CD4-positive, alpha-beta T cell (primary cell): ENCODE measurements at regions not wholly inside any gene's neighbourhood (a gene's known extent, or its start where the extent isn't known, plus 50 kb on each side); places are given as distances from the start of the nearest gene placed in this dataset.

Experiments used
- ATAC-seq: fragments of 200-7000 bp; cut with Tn5 transposase; one replicate; pipeline ENCODE4 v1.10.0; 2022; ENCODE audit warnings: mild to moderate bottlenecking; ENCODE audit not compliant: poor library complexity
- CTCF ChIA-PET: fragments of 350-600 bp; sonication (Branson Sonifier 250); formaldehyde crosslinking; loops from one replicate; lab custom pipeline; 2021; ENCODE audit warnings: antibody characterized with exemption, inconsistent platforms; lab: Charles Lee
- POLR2A ChIA-PET: fragments of 350-600 bp; sonication (Branson Sonifier 250); formaldehyde crosslinking; loops from one replicate; lab custom pipeline; 2021; ENCODE audit warnings: antibody characterized with exemption, inconsistent platforms; lab: Charles Lee
- DNase-seq, 14 experiments: peaks; one replicate each; pipeline ENCODE4 v3.0.0-alpha.2; 2013 to 2020; ENCODE audit warnings: mixed read lengths in 2 of 14
- H3K27ac ChIP-seq, 2 donors: one replicate each; pipeline versions ENCODE4 v1.5.1 to v1.7.0; 2013; ENCODE audit warnings: low read length in 2 of 2, low read depth in 1 of 2, mild to moderate bottlenecking in 1 of 2
- H3K27me3 ChIP-seq, 2 experiments: 1 replicate in 1 of 2; 2 replicates in 1 of 2; pipeline versions ENCODE4 v1.6.1 to v1.7.0; 2013; ENCODE audit warnings: low read length in 2 of 2, control low read depth in 1 of 2, mild to moderate bottlenecking in 1 of 2, moderate library complexity in 1 of 2; ENCODE audit not compliant: insufficient read depth in 2 of 2, control insufficient read depth in 1 of 2
- H3K36me3 ChIP-seq: one replicate; pipeline ENCODE4 v1.6.1; 2013; ENCODE audit warnings: low read length, control low read depth; ENCODE audit not compliant: insufficient read depth
- H3K4me1 ChIP-seq: one replicate; pipeline ENCODE4 v1.6.1; 2013; ENCODE audit warnings: low read length, control low read depth; ENCODE audit not compliant: insufficient read depth
- H3K4me3 ChIP-seq: one replicate; pipeline ENCODE4 v1.5.1; 2013; ENCODE audit warnings: mild to moderate bottlenecking, low read length, moderate library complexity
- H3K9me3 ChIP-seq, 2 experiments: 1 replicate in 1 of 2; 2 replicates in 1 of 2; pipeline versions ENCODE4 v1.6.1 to v1.7.0; 2013; ENCODE audit warnings: low read length in 2 of 2, mild to moderate bottlenecking in 2 of 2, control low read depth in 1 of 2, moderate library complexity in 1 of 2; ENCODE audit not compliant: control insufficient read depth in 1 of 2, insufficient read depth in 1 of 2
- H3K27ac Mint-ChIP-seq: one replicate; pipeline ENCODE4 v1.8.0; 2020; ENCODE audit warnings: mixed read lengths
- H3K27me3 Mint-ChIP-seq: one replicate; pipeline ENCODE4 v1.8.0; 2021; ENCODE audit warnings: mixed read lengths
- H3K36me3 Mint-ChIP-seq: one replicate; pipeline ENCODE4 v1.8.0; 2021; ENCODE audit warnings: low read depth, mixed read lengths
- H3K4me1 Mint-ChIP-seq: one replicate; pipeline ENCODE4 v1.8.0; 2021; ENCODE audit warnings: low read depth, mixed read lengths
- H3K4me3 Mint-ChIP-seq: one replicate; pipeline ENCODE4 v1.8.0; 2020; ENCODE audit warnings: mild to moderate bottlenecking, mixed read lengths
- H3K9me3 Mint-ChIP-seq: one replicate; pipeline ENCODE4 v1.8.0; 2020; ENCODE audit warnings: mixed read lengths
- CTCF ChIP-seq: fragments of 200-600 bp; IDR thresholded peaks from one replicate; pipeline ENCODE4 v1.8.0; 2022; ENCODE audit warnings: antibody characterized with exemption, mild to moderate bottlenecking
- intact Hi-C, 2 experiments: fragments of 100-400 bp; cut with DNase I in 1 of 2; cut with micrococcal nuclease in 1 of 2; formaldehyde crosslinking; loops; one replicate each; pipeline versions ENCODE4 v1.15.1 to v1.9.0; 2023 to 2025; cut with DNase I, micrococcal nuclease

GRCh38 chr5:14932902-14933469, 61.4 kb upstream of the ANKH start:
- POLR2A ChIA-PET, result no interaction called here
- intact Hi-C loops, result no loop called here
- no peak overlapping the region for H3K4me3 ChIP-seq
- no peak overlapping the region for H3K4me3 Mint-ChIP-seq
- CTCF ChIA-PET, result no interaction called here
- TF ChIP-seq CTCF, result no peak
- peaks cover 11% of the 10 kb centered on the region for H3K4me1 Mint-ChIP-seq
- no peaks in the 10 kb centered on the region for H3K9me3 Mint-ChIP-seq
- no peak for ATAC-seq
- no peak overlapping the region for H3K27ac ChIP-seq
- no peak overlapping the region for H3K27ac Mint-ChIP-seq
- H3K27me3 Mint-ChIP-seq, result no peaks in the 10 kb centered on the region
- no peaks in the 10 kb centered on the region for H3K9me3 ChIP-seq
- H3K4me1 ChIP-seq, result no peaks in the 10 kb centered on the region
- no peaks in the 10 kb centered on the region for H3K27me3 ChIP-seq
- DNase-seq, result no peak
- no peaks in the 10 kb centered on the region for H3K36me3 Mint-ChIP-seq
- no peaks in the 10 kb centered on the region for H3K36me3 ChIP-seq

- H3K4me1 Mint-ChIP-seq, result peaks cover 16% of the 10 kb centered on the region
- peaks cover 14% of the 10 kb centered on the region for H3K4me1 ChIP-seq
- no peak overlapping the region for H3K27ac Mint-ChIP-seq
- no peaks in the 10 kb centered on the region for H3K9me3 ChIP-seq
- ChIA-PET POLR2A (no interaction called here), CTCF (interaction anchor here (0.7 kb wide), 1 partner anchor 100 kb away, joined by 3 read pairs; no protein-coding TSS in a partner anchor)
- H3K27me3 Mint-ChIP-seq, result no peaks in the 10 kb centered on the region
- DNase-seq, result no peak
- no peaks in the 10 kb centered on the region for H3K36me3 ChIP-seq
- no peak for TF ChIP-seq CTCF
- no peak for ATAC-seq
- no peak overlapping the region for H3K4me3 Mint-ChIP-seq
- H3K9me3 Mint-ChIP-seq, result no peaks in the 10 kb centered on the region
- no peaks in the 10 kb centered on the region for H3K27me3 ChIP-seq
- intact Hi-C loops, result no loop called here
- no peaks in the 10 kb centered on the region for H3K36me3 Mint-ChIP-seq
- H3K4me3 ChIP-seq, result no peak overlapping the region
- H3K27ac ChIP-seq, result no peak overlapping the region
Observed at GRCh38 chr5:14930486-14930885, 58.9 kb upstream of the ANKH start.

- CTCF ChIA-PET, result no interaction called here
- H3K27ac Mint-ChIP-seq, result no peak overlapping the region
Observed at GRCh38 chr5:14929293-14930065, 57.9 kb upstream of the ANKH start.

More at GRCh38 chr5:14929293-14930065, 57.9 kb upstream of the ANKH start:
- Mint-ChIP-seq H3K4me1 (peaks cover 26% of the 10 kb centered on the region), H3K4me3 (no peak overlapping the region), H3K36me3 (no peaks in the 10 kb centered on the region), H3K27me3 (no peaks in the 10 kb centered on the region), H3K9me3 (no peaks in the 10 kb centered on the region)
- Histone ChIP-seq H3K27me3 (no peaks in the 10 kb centered on the region), H3K4me3 (no peak overlapping the region), H3K4me1 (peaks cover 16% of the 10 kb centered on the region), H3K9me3 (no peaks in the 10 kb centered on the region), H3K36me3 (no peaks in the 10 kb centered on the region), H3K27ac (no peak overlapping the region)
- ATAC-seq (no peak), DNase-seq (no peak)
- TF ChIP-seq CTCF, result no peak
- POLR2A ChIA-PET, result no interaction called here
- intact Hi-C loops, result no loop called here
